Esophagus muscularis mucosa (tissue), 4 donors: ENCODE measurements at regions not wholly inside any gene's neighbourhood (a gene's known extent, or its start where the extent isn't known, plus 50 kb on each side); places are given as distances from the start of the nearest gene placed in this dataset.
"Not testable (repeated sequence)": the region's sequence is repeated elsewhere in the genome, so short reads cannot be mapped to it uniquely, and the experiment has no call there.

Source experiments
- DNase-seq: peaks from one replicate; pipeline ENCODE4 v3.0.0-alpha.2; 2017; ENCODE audit errors: extremely low spot score
- H3K27ac ChIP-seq, 4 donors: fragments of 200-600 bp; sonication (generic); replicated peaks in 1 of 4; 1 replicate in 3 of 4; 2 replicates in 1 of 4; pipeline ENCODE4 v1.5.1; 2016 to 2019; ENCODE audit warnings: mild to moderate bottlenecking in 1 of 4
- H3K27me3 ChIP-seq, 4 donors: fragments of 200-600 bp; sonication (generic); one replicate each; pipeline versions ENCODE4 v1.5.1 to v1.6.0; 2016 to 2019
- H3K36me3 ChIP-seq, 4 donors: fragments of 200-600 bp; sonication (generic); one replicate each; pipeline ENCODE4 v1.5.1; 2016 to 2019
- H3K4me1 ChIP-seq, 4 donors: fragments of 200-600 bp; sonication (generic); one replicate each; pipeline ENCODE4 v1.5.1; 2016 to 2019
- H3K4me3 ChIP-seq, 4 donors: fragments of 200-600 bp; sonication (generic); 1 replicate in 2 of 4; 2 replicates in 2 of 4; pipeline ENCODE4 v1.5.1; 2016 to 2019; ENCODE audit warnings: mild to moderate bottlenecking in 4 of 4, moderate library complexity in 1 of 4
- H3K9me3 ChIP-seq, 4 donors: fragments of 200-600 bp; sonication (generic); 1 replicate in 3 of 4; 2 replicates in 1 of 4; pipeline ENCODE4 v1.5.1; 2016 to 2019
- CTCF ChIP-seq, 3 experiments: fragments of 200-600 bp in 2 of 3; fragments of 450-650 bp in 1 of 3; sonication (generic) in 2 of 3; IDR thresholded peaks; one replicate each; pipeline ENCODE4 v1.5.1; 2017 to 2019; ENCODE audit warnings: antibody characterized with exemption in 3 of 3, mild to moderate bottlenecking in 2 of 3, moderate library complexity in 1 of 3
- EP300 ChIP-seq: sonication (generic); formaldehyde crosslinking; IDR thresholded peaks from one replicate; pipeline ENCODE4 v1.6.1; 2017; ENCODE audit warnings: antibody characterized with exemption
- POLR2A ChIP-seq: fragments of 450-650 bp; IDR thresholded peaks from one replicate; pipeline ENCODE4 v1.6.1; 2017; ENCODE audit warnings: antibody characterized with exemption, moderate library complexity, mild to moderate bottlenecking, low read depth
- POLR2AphosphoS5 ChIP-seq, 2 donors: sonication (generic); formaldehyde crosslinking; IDR thresholded peaks; one replicate each; pipeline ENCODE4 v1.6.1; 2017; ENCODE audit warnings: antibody characterized with exemption in 2 of 2
- WGBS: methylation state at CpG from one replicate; pipeline ENCODE4 v1.1.5; 2018; 5-methylcytosine and 5-hydroxymethylcytosine counted together
- intact Hi-C: fragments of 100-400 bp; cut with DNase I; formaldehyde crosslinking; loops from one replicate; pipeline ENCODE4 v1.15.1; 2023

GRCh38 chr9:82763656-82764055 is 299.3 kb downstream of the RASEF start:
- intact Hi-C loops: no loop called here
- H3K36me3 ChIP-seq: no peaks in the 10 kb centered on the region
- no peaks in the 10 kb centered on the region for H3K9me3 ChIP-seq
- DNase-seq: no peak
- no peak overlapping the region for H3K4me3 ChIP-seq
- no peaks in the 10 kb centered on the region for H3K4me1 ChIP-seq
- WGBS: 40% methylated on average over 3 of the region's 3 CpGs
- no peak overlapping the region for H3K27ac ChIP-seq
- TF ChIP-seq POLR2A (no peak), EP300 (no peak), CTCF (IDR thresholded peaks at IDR 0.05) (no peak), POLR2AphosphoS5 (IDR thresholded peaks at IDR 0.05) (no peak)
- H3K27me3 ChIP-seq: no peaks in the 10 kb centered on the region

GRCh38 chr9:82764061-82764668 is 298.8 kb downstream of the RASEF start:
- no peaks in the 10 kb centered on the region for H3K9me3 ChIP-seq
- H3K27me3 ChIP-seq: no peaks in the 10 kb centered on the region
- no peak for TF ChIP-seq POLR2A
- TF ChIP-seq EP300: no peak
- TF ChIP-seq CTCF (IDR thresholded peaks at IDR 0.05): no peak
- TF ChIP-seq POLR2AphosphoS5 (IDR thresholded peaks at IDR 0.05): no peak
- no peak overlapping the region for H3K4me3 ChIP-seq
- no peak overlapping the region for H3K27ac ChIP-seq
- H3K36me3 ChIP-seq: no peaks in the 10 kb centered on the region
- no peak for DNase-seq
- WGBS: 63% methylated on average over 5 of the region's 5 CpGs
- H3K4me1 ChIP-seq: no peaks in the 10 kb centered on the region
- intact Hi-C loops: no loop called here

- H3K4me1 ChIP-seq, H3K27me3 ChIP-seq, H3K4me3 ChIP-seq, H3K36me3 ChIP-seq, DNase-seq, H3K27ac ChIP-seq, H3K9me3 ChIP-seq, intact Hi-C loops: not testable (repeated sequence)
- WGBS: 88% methylated on average over 19 of the region's 20 CpGs
Observed at GRCh38 chr9:82774707-82775231, 288.2 kb downstream of the RASEF start.

- H3K4me1 ChIP-seq: no peaks in the 10 kb centered on the region
- intact Hi-C loops: no loop called here
- no peak overlapping the region for H3K27ac ChIP-seq
- DNase-seq: no peak
- peaks cover 0 to 7% (median 0%) of the 10 kb centered on the region in 4 donors for H3K9me3 ChIP-seq
- no peaks in the 10 kb centered on the region for H3K36me3 ChIP-seq
- H3K4me3 ChIP-seq: no peak overlapping the region
- TF ChIP-seq CTCF (IDR thresholded peaks at IDR 0.05) (no peak), EP300 (no peak), POLR2AphosphoS5 (IDR thresholded peaks at IDR 0.05) (no peak), POLR2A (no peak)
- H3K27me3 ChIP-seq: no peaks in the 10 kb centered on the region
Observed at GRCh38 chr9:82776508-82776907, 286.4 kb downstream of the RASEF start.

- no peak for DNase-seq
- intact Hi-C loops: no loop called here
- H3K27ac ChIP-seq: no peak overlapping the region
- no peaks in the 10 kb centered on the region for H3K36me3 ChIP-seq
- 78% methylated on average over 3 of the region's 3 CpGs for WGBS
- TF ChIP-seq EP300: no peak
- no peak for TF ChIP-seq POLR2A
- TF ChIP-seq POLR2AphosphoS5 (IDR thresholded peaks at IDR 0.05): no peak
- H3K4me1 ChIP-seq: no peaks in the 10 kb centered on the region
- H3K27me3 ChIP-seq: no peaks in the 10 kb centered on the region
- H3K4me3 ChIP-seq: no peak overlapping the region
- H3K9me3 ChIP-seq: peaks cover 0 to 7% (median 0%) of the 10 kb centered on the region in 4 donors
Observed at GRCh38 chr9:82777366-82777765, 285.6 kb downstream of the RASEF start.

GRCh38 chr9:82778923-82779322 is 284.0 kb downstream of the RASEF start:
- H3K27ac ChIP-seq, H3K36me3 ChIP-seq, H3K27me3 ChIP-seq, intact Hi-C loops, H3K4me1 ChIP-seq, DNase-seq, H3K9me3 ChIP-seq, H3K4me3 ChIP-seq: not testable (repeated sequence)
- 89% methylated on average over 4 of the region's 4 CpGs for WGBS
